Gastrocnemius medialis (tissue), 4 donors: ENCODE measurements at regions not wholly inside any gene's neighbourhood (a gene's known extent, or its start where the extent isn't known, plus 50 kb on each side); places are given as distances from the start of the nearest gene placed in this dataset.

Experiments
- CTCF ChIP-seq, 5 experiments: fragments of 450-650 bp in 3 of 5; fragments of 200-600 bp in 2 of 5; sonication (generic) in 2 of 5; IDR thresholded peaks in 4 of 5; conservative IDR thresholded peaks in 1 of 5; 1 replicate in 4 of 5; 2 replicates in 1 of 5; pipeline ENCODE4 v1.5.1; 2016 to 2019; ENCODE audit warnings: antibody characterized with exemption in 5 of 5, mild to moderate bottlenecking in 3 of 5, moderate library complexity in 3 of 5
- POLR2A ChIP-seq, 2 donors: fragments of 450-650 bp; IDR thresholded peaks; one replicate each; pipeline ENCODE4 v1.6.1; 2017; ENCODE audit warnings: antibody characterized with exemption in 2 of 2, mild to moderate bottlenecking in 2 of 2, moderate library complexity in 2 of 2

GRCh38 chr5:68683632-68684036 is 410.2 kb upstream of the SLC30A5 start:
- TF ChIP-seq CTCF (IDR thresholded peaks at IDR 0.05 in 4 of 5, conservative IDR thresholded peaks at IDR 0.05 in 1 of 5) (no peak), POLR2A (IDR thresholded peaks at IDR 0.05) (no peak)
